Adrenal gland (tissue), 5 donors: ENCODE measurements at regions not wholly inside any gene's neighbourhood (a gene's known extent, or its start where the extent isn't known, plus 50 kb on each side); places are given as distances from the start of the nearest gene placed in this dataset.

Source experiments
- POLR2A ChIP-seq, 2 donors: fragments of 450-650 bp; IDR thresholded peaks; one replicate each; pipeline ENCODE4 v1.6.1; 2017; ENCODE audit warnings: antibody characterized with exemption in 2 of 2, mild to moderate bottlenecking in 2 of 2, moderate library complexity in 1 of 2
- TF ChIP-seq, protein P1 (sequence below), 6 experiments: fragments of 450-650 bp in 4 of 6; fragments of 200-600 bp in 2 of 6; sonication (generic) in 1 of 6; IDR thresholded peaks; 1 replicate in 5 of 6; 2 replicates in 1 of 6; pipeline versions ENCODE4 v1.5.1 to v1.8.0; 2016 to 2021; ENCODE audit warnings: antibody characterized with exemption in 6 of 6, mild to moderate bottlenecking in 2 of 6, moderate library complexity in 1 of 6
- donor health status: DM: no; HTN: no; CAD: no.

DNA sequence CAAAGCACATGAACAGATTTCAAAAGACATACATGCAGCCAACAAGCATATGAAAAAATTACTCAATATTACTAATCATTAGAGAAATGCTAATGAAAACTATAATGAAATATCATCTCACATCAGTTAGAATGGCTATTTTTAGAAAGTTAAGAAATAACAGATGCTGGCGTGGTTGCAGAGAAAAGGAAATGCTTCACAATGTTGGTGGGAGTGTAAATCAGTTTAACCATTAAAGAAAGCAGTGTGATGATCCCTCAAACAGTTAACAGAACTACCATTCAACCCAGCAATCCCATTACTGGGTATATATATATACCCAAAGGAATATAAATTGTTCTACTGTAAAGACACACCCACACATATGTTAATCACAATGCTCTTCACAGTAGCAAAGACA, 117.7 kb upstream of the SETBP1 start:
- TF ChIP-seq, protein P1, sequence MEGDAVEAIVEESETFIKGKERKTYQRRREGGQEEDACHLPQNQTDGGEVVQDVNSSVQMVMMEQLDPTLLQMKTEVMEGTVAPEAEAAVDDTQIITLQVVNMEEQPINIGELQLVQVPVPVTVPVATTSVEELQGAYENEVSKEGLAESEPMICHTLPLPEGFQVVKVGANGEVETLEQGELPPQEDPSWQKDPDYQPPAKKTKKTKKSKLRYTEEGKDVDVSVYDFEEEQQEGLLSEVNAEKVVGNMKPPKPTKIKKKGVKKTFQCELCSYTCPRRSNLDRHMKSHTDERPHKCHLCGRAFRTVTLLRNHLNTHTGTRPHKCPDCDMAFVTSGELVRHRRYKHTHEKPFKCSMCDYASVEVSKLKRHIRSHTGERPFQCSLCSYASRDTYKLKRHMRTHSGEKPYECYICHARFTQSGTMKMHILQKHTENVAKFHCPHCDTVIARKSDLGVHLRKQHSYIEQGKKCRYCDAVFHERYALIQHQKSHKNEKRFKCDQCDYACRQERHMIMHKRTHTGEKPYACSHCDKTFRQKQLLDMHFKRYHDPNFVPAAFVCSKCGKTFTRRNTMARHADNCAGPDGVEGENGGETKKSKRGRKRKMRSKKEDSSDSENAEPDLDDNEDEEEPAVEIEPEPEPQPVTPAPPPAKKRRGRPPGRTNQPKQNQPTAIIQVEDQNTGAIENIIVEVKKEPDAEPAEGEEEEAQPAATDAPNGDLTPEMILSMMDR (IDR thresholded peaks at IDR 0.05): no peak
- TF ChIP-seq POLR2A (IDR thresholded peaks at IDR 0.05): no peak
